SK-N-SH (cell line): ENCODE measurements at regions not wholly inside any gene's neighbourhood (a gene's known extent, or its start where the extent isn't known, plus 50 kb on each side); places are given as distances from the start of the nearest gene placed in this dataset.

Experiments used
- CTCF ChIP-seq: fragments of 200-600 bp; sonication (generic); IDR thresholded peaks from 2 replicates; pipeline ENCODE4 v1.6.1; 2017; ENCODE audit warnings: antibody characterized with exemption, mild to moderate bottlenecking, moderate library complexity
- IRF3 ChIP-seq: fragments of 150-350 bp; IDR thresholded peaks from 2 replicates; pipeline ENCODE4 v1.6.1; 2016; ENCODE audit warnings: mild to moderate bottlenecking, low read depth, low read length
- JUND ChIP-seq: IDR thresholded peaks from 2 replicates; pipeline ENCODE4 v1.4.0; 2012
- PBX3 ChIP-seq: IDR thresholded peaks from 2 replicates; pipeline ENCODE4; 2012
- REST ChIP-seq: IDR thresholded peaks from 2 replicates; pipeline ENCODE4 v1.6.1; 2012; ENCODE audit warnings: mild to moderate bottlenecking, low read depth, low read length, moderate library complexity

GRCh38 chr10:4109469-4109868 lies 324.5 kb upstream of the KLF6 start:
- TF ChIP-seq CTCF (no peak), IRF3 (no peak), REST (no peak), JUND (peak; percentile 72), PBX3 (peak; percentile 74)
